ENCODE measurements at regions not wholly inside any gene's neighbourhood (a gene's known extent, or its start where the extent isn't known, plus 50 kb on each side); places are given as distances from the start of the nearest gene placed in this dataset.

- TF ChIP-seq RAD21 (conservative IDR thresholded peaks at IDR 0.05) (no peak), POLR2AphosphoS5 (IDR thresholded peaks at IDR 0.05) (no peak), CTCF (IDR thresholded peaks at IDR 0.05; ENCODE audit: poor library complexity, severe bottlenecking) (no peak), TAF1 (IDR thresholded peaks at IDR 0.05; ENCODE audit: low read depth) (no peak), EZH2 (IDR thresholded peaks at IDR 0.05; ENCODE audit: borderline replicate concordance, insufficient read depth, low read length, poor library complexity, severe bottlenecking) (no peak)
Measured at GRCh38 chr6:122548281-122548680, 61.9 kb upstream of the PKIB start.

Measured in neural cell (in vitro differentiated cells).